Progenitor cell of endocrine pancreas (in vitro differentiated cells): ENCODE measurements at regions not wholly inside any gene's neighbourhood (a gene's known extent, or its start where the extent isn't known, plus 50 kb on each side); places are given as distances from the start of the nearest gene placed in this dataset.

Source experiments
- DNase-seq: peaks from one replicate; pipeline ENCODE4 v3.0.0; 2021; ENCODE audit warnings: low spot score; ENCODE audit not compliant: unreplicated experiment
- H3K27ac Mint-ChIP-seq: 2 replicates; pipeline ENCODE4 v1.8.0; 2021; ENCODE audit warnings: mild to moderate bottlenecking, moderate library complexity, mixed read lengths
- H3K27me3 Mint-ChIP-seq: 2 replicates; pipeline ENCODE4 v1.8.0; 2021; ENCODE audit warnings: mixed read lengths
- H3K36me3 Mint-ChIP-seq: 2 replicates; pipeline ENCODE4 v1.8.0; 2022; ENCODE audit warnings: mixed read lengths; ENCODE audit not compliant: insufficient read depth
- H3K4me1 Mint-ChIP-seq: 2 replicates; pipeline ENCODE4 v1.8.0; 2021; ENCODE audit warnings: low read depth, mixed read lengths
- H3K4me3 Mint-ChIP-seq: 2 replicates; pipeline ENCODE4 v1.8.0; 2021; ENCODE audit warnings: low read depth, mild to moderate bottlenecking, moderate library complexity, mixed read lengths
- H3K9me3 Mint-ChIP-seq: 2 replicates; pipeline ENCODE4 v1.8.0; 2021; ENCODE audit warnings: low read depth, mixed read lengths
- TF ChIP-seq, protein P1 (sequence below): fragments of 200-600 bp; sonication (generic); IDR thresholded peaks from one replicate; pipeline ENCODE4 v1.5.0; 2021; ENCODE audit warnings: antibody characterized with exemption, mild to moderate bottlenecking; ENCODE audit not compliant: unreplicated experiment

DNA sequence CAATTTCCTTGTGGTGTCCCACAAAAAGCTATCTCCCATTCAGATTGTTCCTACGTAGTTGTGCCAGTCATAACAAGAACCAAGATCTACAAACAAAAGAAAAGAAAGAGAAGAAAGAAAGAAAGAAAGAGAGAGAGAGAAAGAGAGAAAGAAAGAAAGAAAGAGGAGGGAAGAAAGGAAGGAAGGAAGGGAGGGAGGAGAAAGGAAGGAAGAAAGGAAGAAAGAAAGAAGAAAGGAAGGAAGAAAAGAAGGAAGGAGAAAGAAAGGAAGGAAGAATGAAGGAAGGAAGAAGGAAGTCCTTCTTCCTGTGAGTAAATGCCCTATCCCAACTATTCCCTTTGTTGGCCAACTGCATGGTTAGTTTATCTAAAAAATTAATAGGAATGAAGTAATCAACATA, 366.0 kb downstream of the DHRSX start:
- Mint-ChIP-seq H3K4me3 (no peak overlapping the region), H3K4me1 (no peaks in the 10 kb centered on the region), H3K9me3 (peaks cover 4% of the 10 kb centered on the region), H3K27me3 (no peaks in the 10 kb centered on the region), H3K36me3 (peaks cover 1% of the 10 kb centered on the region), H3K27ac (no peak overlapping the region)
- TF ChIP-seq, protein P1, sequence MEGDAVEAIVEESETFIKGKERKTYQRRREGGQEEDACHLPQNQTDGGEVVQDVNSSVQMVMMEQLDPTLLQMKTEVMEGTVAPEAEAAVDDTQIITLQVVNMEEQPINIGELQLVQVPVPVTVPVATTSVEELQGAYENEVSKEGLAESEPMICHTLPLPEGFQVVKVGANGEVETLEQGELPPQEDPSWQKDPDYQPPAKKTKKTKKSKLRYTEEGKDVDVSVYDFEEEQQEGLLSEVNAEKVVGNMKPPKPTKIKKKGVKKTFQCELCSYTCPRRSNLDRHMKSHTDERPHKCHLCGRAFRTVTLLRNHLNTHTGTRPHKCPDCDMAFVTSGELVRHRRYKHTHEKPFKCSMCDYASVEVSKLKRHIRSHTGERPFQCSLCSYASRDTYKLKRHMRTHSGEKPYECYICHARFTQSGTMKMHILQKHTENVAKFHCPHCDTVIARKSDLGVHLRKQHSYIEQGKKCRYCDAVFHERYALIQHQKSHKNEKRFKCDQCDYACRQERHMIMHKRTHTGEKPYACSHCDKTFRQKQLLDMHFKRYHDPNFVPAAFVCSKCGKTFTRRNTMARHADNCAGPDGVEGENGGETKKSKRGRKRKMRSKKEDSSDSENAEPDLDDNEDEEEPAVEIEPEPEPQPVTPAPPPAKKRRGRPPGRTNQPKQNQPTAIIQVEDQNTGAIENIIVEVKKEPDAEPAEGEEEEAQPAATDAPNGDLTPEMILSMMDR: no peak
- DNase-seq: no peak
